ENCODE measurements at regions not wholly inside any gene's neighbourhood (a gene's known extent, or its start where the extent isn't known, plus 50 kb on each side); places are given as distances from the start of the nearest gene placed in this dataset.

GRCh38 chr21:36627242-36627641 lies 71.7 kb upstream of the SIM2 start:
- TF ChIP-seq, protein P1, sequence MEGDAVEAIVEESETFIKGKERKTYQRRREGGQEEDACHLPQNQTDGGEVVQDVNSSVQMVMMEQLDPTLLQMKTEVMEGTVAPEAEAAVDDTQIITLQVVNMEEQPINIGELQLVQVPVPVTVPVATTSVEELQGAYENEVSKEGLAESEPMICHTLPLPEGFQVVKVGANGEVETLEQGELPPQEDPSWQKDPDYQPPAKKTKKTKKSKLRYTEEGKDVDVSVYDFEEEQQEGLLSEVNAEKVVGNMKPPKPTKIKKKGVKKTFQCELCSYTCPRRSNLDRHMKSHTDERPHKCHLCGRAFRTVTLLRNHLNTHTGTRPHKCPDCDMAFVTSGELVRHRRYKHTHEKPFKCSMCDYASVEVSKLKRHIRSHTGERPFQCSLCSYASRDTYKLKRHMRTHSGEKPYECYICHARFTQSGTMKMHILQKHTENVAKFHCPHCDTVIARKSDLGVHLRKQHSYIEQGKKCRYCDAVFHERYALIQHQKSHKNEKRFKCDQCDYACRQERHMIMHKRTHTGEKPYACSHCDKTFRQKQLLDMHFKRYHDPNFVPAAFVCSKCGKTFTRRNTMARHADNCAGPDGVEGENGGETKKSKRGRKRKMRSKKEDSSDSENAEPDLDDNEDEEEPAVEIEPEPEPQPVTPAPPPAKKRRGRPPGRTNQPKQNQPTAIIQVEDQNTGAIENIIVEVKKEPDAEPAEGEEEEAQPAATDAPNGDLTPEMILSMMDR (IDR thresholded peaks at IDR 0.05) = no peak
- TF ChIP-seq POLR2A (IDR thresholded peaks at IDR 0.05) (no peak), POLR2AphosphoS5 (IDR thresholded peaks at IDR 0.05) (no peak), EP300 (IDR thresholded peaks at IDR 0.05) (no peak)

Measured in upper lobe of left lung (tissue), 4 donors.